Thyroid gland (tissue), 4 donors: ENCODE measurements at regions not wholly inside any gene's neighbourhood (a gene's known extent, or its start where the extent isn't known, plus 50 kb on each side); places are given as distances from the start of the nearest gene placed in this dataset.

Experiments
- DNase-seq, 2 donors: peaks; one replicate each; pipeline ENCODE4 v3.0.0-alpha.2; 2019
- H3K27ac ChIP-seq, 3 donors: fragments of 200-600 bp; sonication (generic); 1 replicate in 2 of 3; 2 replicates in 1 of 3; pipeline ENCODE4 v1.5.1; 2016 to 2019; ENCODE audit warnings: mild to moderate bottlenecking in 1 of 3, moderate library complexity in 1 of 3
- H3K27me3 ChIP-seq: fragments of 200-600 bp; sonication (generic); one replicate; pipeline ENCODE4 v1.5.1; 2019
- H3K36me3 ChIP-seq, 2 donors: fragments of 200-600 bp; sonication (generic); one replicate each; pipeline ENCODE4 v1.5.1; 2016 to 2019
- H3K4me1 ChIP-seq, 2 donors: fragments of 200-600 bp; sonication (generic); one replicate each; pipeline ENCODE4 v1.5.1; 2017 to 2019
- H3K4me3 ChIP-seq, 3 donors: fragments of 200-600 bp; sonication (generic); replicated peaks in 1 of 3; 1 replicate in 2 of 3; 2 replicates in 1 of 3; pipeline ENCODE4 v1.5.1; 2016; ENCODE audit warnings: mild to moderate bottlenecking in 1 of 3
- H3K9me3 ChIP-seq: fragments of 200-600 bp; sonication (generic); one replicate; pipeline ENCODE4 v1.5.1; 2017
- CTCF ChIP-seq, 6 experiments: fragments of 200-600 bp in 3 of 6; fragments of 450-650 bp in 3 of 6; sonication (generic) in 3 of 6; IDR thresholded peaks; one replicate each; pipeline ENCODE4 v1.5.1; 2016 to 2019; ENCODE audit warnings: antibody characterized with exemption in 6 of 6, mild to moderate bottlenecking in 2 of 6, inconsistent platforms in 1 of 6, moderate library complexity in 1 of 6
- POLR2A ChIP-seq, 2 donors: fragments of 450-650 bp; IDR thresholded peaks; one replicate each; pipeline ENCODE4 v1.6.1; 2017; ENCODE audit warnings: antibody characterized with exemption in 2 of 2, mild to moderate bottlenecking in 2 of 2, moderate library complexity in 1 of 2
- WGBS, 2 donors: methylation state at CpG; one replicate each; pipeline ENCODE4 v1.1.5; 2017; 5-methylcytosine and 5-hydroxymethylcytosine counted together
- intact Hi-C: fragments of 100-400 bp; cut with DNase I; formaldehyde crosslinking; loops from one replicate; pipeline ENCODE4 v1.15.1; 2023

GRCh38 chr20:40781327-40782042 lies 92.4 kb upstream of the MAFB start:
- intact Hi-C loops: no loop called here
- no peak for DNase-seq
- no peak overlapping the region for H3K27ac ChIP-seq
- H3K36me3 ChIP-seq: no peaks in the 10 kb centered on the region
- H3K4me3 ChIP-seq: no peak overlapping the region
- H3K9me3 ChIP-seq: no peaks in the 10 kb centered on the region
- H3K4me1 ChIP-seq: no peaks in the 10 kb centered on the region
- 71 to 74% methylated on average over 14 of the region's 14 CpGs for WGBS, 2 donors
- TF ChIP-seq POLR2A (IDR thresholded peaks at IDR 0.05): no peak
- no peak for TF ChIP-seq CTCF (IDR thresholded peaks at IDR 0.05)
- no peaks in the 10 kb centered on the region for H3K27me3 ChIP-seq

- no peak for DNase-seq
- no peaks in the 10 kb centered on the region for H3K4me1 ChIP-seq
- TF ChIP-seq POLR2A (IDR thresholded peaks at IDR 0.05): no peak
- no peak for TF ChIP-seq CTCF (IDR thresholded peaks at IDR 0.05)
- H3K27me3 ChIP-seq: no peaks in the 10 kb centered on the region
- no peak overlapping the region for H3K4me3 ChIP-seq
- WGBS, 2 donors: 57 to 69% methylated on average over 11 of the region's 11 CpGs
- no peaks in the 10 kb centered on the region for H3K9me3 ChIP-seq
- no peak overlapping the region for H3K27ac ChIP-seq
- intact Hi-C loops: no loop called here
- no peaks in the 10 kb centered on the region for H3K36me3 ChIP-seq
Measured at GRCh38 chr20:40782043-40782368, 93.0 kb upstream of the MAFB start.

- intact Hi-C loops: no loop called here
- H3K4me1 ChIP-seq: no peaks in the 10 kb centered on the region
- H3K27me3 ChIP-seq: no peaks in the 10 kb centered on the region
- no peak overlapping the region for H3K4me3 ChIP-seq
- TF ChIP-seq CTCF (IDR thresholded peaks at IDR 0.05): no peak
- no peak for TF ChIP-seq POLR2A (IDR thresholded peaks at IDR 0.05)
- no peaks in the 10 kb centered on the region for H3K36me3 ChIP-seq
- no peak overlapping the region for H3K27ac ChIP-seq
- WGBS, 2 donors: 90% methylated on average over 3 of the region's 3 CpGs
- no peak for DNase-seq
- no peaks in the 10 kb centered on the region for H3K9me3 ChIP-seq
Measured at GRCh38 chr20:40785346-40785745, 96.3 kb upstream of the MAFB start.

- H3K27me3 ChIP-seq: no peaks in the 10 kb centered on the region
- WGBS, 2 donors: 84 to 90% methylated on average over 11 of the region's 11 CpGs
- intact Hi-C loops: no loop called here
- no peaks in the 10 kb centered on the region for H3K36me3 ChIP-seq
- no peaks in the 10 kb centered on the region for H3K9me3 ChIP-seq
- H3K4me3 ChIP-seq: no peak overlapping the region
- H3K27ac ChIP-seq: no peak overlapping the region
- TF ChIP-seq POLR2A (IDR thresholded peaks at IDR 0.05) (no peak), CTCF (IDR thresholded peaks at IDR 0.05) (no peak)
- H3K4me1 ChIP-seq: no peaks in the 10 kb centered on the region
- no peak for DNase-seq
Measured at GRCh38 chr20:40786336-40786735, 97.3 kb upstream of the MAFB start.

- Histone ChIP-seq H3K9me3 (no peaks in the 10 kb centered on the region), H3K27me3 (no peaks in the 10 kb centered on the region), H3K4me3 (no peak overlapping the region), H3K36me3 (no peaks in the 10 kb centered on the region), H3K27ac (no peak overlapping the region), H3K4me1 (no peaks in the 10 kb centered on the region)
- intact Hi-C loops: no loop called here
- no peak for DNase-seq
- TF ChIP-seq POLR2A (IDR thresholded peaks at IDR 0.05): no peak
- no peak for TF ChIP-seq CTCF (IDR thresholded peaks at IDR 0.05)
- WGBS, 2 donors: 75 to 82% methylated on average over 5 of the region's 5 CpGs
Measured at GRCh38 chr20:40787941-40788340, 98.9 kb upstream of the MAFB start.
